Osteoblast (primary cell): ENCODE measurements at regions not wholly inside any gene's neighbourhood (a gene's known extent, or its start where the extent isn't known, plus 50 kb on each side); places are given as distances from the start of the nearest gene placed in this dataset.

Experiments used
- DNase-seq: peaks from one replicate; pipeline ENCODE4 v3.0.0; 2011; ENCODE audit warnings: low spot score, mixed read lengths; ENCODE audit not compliant: insufficient read length; ENCODE audit errors: missing footprints
- H2AFZ ChIP-seq: 2 replicates; pipeline ENCODE4 v1.6.0; 2011; ENCODE audit warnings: mild to moderate bottlenecking, low read length
- H3K27ac ChIP-seq: 2 replicates; pipeline ENCODE4 v1.5.1; 2011; ENCODE audit warnings: mild to moderate bottlenecking, low read depth, low read length, moderate library complexity
- H3K27me3 ChIP-seq: 2 replicates; pipeline ENCODE4 v1.6.0; 2012; ENCODE audit warnings: mild to moderate bottlenecking, control low read depth, inconsistent platforms, low read length, moderate library complexity; ENCODE audit not compliant: insufficient read depth
- H3K36me3 ChIP-seq: 2 replicates; pipeline ENCODE4 v1.5.1; 2011; ENCODE audit warnings: mild to moderate bottlenecking, low read length, control low read depth, moderate library complexity; ENCODE audit not compliant: insufficient read depth
- H3K4me1 ChIP-seq: 2 replicates; pipeline ENCODE4 v1.5.1; 2011; ENCODE audit warnings: mild to moderate bottlenecking, low read length, control low read depth, moderate library complexity; ENCODE audit not compliant: insufficient read depth
- H3K4me2 ChIP-seq: 2 replicates; pipeline ENCODE4 v1.6.0; 2011; ENCODE audit warnings: mild to moderate bottlenecking, low read length; ENCODE audit not compliant: insufficient read depth
- H3K4me3 ChIP-seq: fragments of 200-600 bp; sonication (generic); 3 replicates; pipeline ENCODE4 v1.5.1; 2012; ENCODE audit warnings: mild to moderate bottlenecking, low read length, inconsistent platforms; ENCODE audit not compliant: insufficient read depth
- H3K79me2 ChIP-seq: 2 replicates; pipeline ENCODE4 v1.6.0; 2012; ENCODE audit warnings: mild to moderate bottlenecking, low read length, control low read depth, inconsistent platforms; ENCODE audit not compliant: insufficient read depth
- H3K9me3 ChIP-seq: 2 replicates; pipeline ENCODE4 v1.5.1; 2011; ENCODE audit warnings: low read depth, low read length, control low read depth
- H4K20me1 ChIP-seq: 2 replicates; pipeline ENCODE4 v1.6.0; 2012; ENCODE audit warnings: mild to moderate bottlenecking, low read length, control low read depth; ENCODE audit not compliant: insufficient read depth
- TF ChIP-seq, protein P1 (sequence below): IDR thresholded peaks from 2 replicates; pipeline ENCODE4 v1.5.1; 2011; ENCODE audit warnings: mild to moderate bottlenecking, low read depth, low read length, moderate library complexity; ENCODE audit errors: extremely low read depth

DNA sequence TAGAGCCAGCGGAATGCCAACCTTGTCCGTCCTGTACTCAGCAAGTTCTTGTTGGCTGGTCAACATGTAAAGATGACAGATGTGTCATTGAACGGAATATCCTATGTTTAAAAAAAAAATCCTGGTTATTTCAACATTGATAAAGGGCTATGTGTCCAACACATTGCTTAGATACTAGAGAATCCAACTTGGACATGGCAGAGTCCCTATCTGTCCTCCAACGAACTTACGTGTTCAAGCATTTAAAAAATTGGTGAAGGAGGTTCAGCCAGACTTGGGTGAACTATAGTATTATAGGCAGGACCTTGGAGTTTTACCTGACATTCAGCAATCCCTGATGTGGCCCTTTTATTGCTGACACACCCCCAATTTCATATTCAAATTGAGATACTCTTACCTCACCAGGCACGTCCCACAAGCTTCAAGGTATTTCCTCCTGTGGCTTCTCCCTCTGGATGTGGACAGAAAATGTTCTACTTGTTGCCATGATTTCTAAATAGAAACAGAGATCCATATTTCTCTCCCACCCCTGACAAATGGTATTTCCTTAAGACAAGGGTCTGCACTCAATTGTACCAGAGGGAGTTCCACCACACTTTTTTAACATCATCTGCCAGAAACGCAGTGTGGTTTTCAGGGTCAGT lies 207.7 kb upstream of the TPM1 start:
- no peaks in the 10 kb centered on the region for H3K4me1 ChIP-seq
- H3K4me3 ChIP-seq = no peak overlapping the region
- H3K79me2 ChIP-seq = no peaks in the 10 kb centered on the region
- peaks cover 24% of the 10 kb centered on the region for H3K36me3 ChIP-seq
- no peak for DNase-seq
- H3K27ac ChIP-seq = no peak overlapping the region
- H3K9me3 ChIP-seq = no peaks in the 10 kb centered on the region
- TF ChIP-seq, protein P1, sequence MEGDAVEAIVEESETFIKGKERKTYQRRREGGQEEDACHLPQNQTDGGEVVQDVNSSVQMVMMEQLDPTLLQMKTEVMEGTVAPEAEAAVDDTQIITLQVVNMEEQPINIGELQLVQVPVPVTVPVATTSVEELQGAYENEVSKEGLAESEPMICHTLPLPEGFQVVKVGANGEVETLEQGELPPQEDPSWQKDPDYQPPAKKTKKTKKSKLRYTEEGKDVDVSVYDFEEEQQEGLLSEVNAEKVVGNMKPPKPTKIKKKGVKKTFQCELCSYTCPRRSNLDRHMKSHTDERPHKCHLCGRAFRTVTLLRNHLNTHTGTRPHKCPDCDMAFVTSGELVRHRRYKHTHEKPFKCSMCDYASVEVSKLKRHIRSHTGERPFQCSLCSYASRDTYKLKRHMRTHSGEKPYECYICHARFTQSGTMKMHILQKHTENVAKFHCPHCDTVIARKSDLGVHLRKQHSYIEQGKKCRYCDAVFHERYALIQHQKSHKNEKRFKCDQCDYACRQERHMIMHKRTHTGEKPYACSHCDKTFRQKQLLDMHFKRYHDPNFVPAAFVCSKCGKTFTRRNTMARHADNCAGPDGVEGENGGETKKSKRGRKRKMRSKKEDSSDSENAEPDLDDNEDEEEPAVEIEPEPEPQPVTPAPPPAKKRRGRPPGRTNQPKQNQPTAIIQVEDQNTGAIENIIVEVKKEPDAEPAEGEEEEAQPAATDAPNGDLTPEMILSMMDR = no peak
- no peak overlapping the region for H3K4me2 ChIP-seq
- no peak overlapping the region for H2AFZ ChIP-seq
- no peaks in the 10 kb centered on the region for H3K27me3 ChIP-seq
- no peaks in the 10 kb centered on the region for H4K20me1 ChIP-seq

DNA sequence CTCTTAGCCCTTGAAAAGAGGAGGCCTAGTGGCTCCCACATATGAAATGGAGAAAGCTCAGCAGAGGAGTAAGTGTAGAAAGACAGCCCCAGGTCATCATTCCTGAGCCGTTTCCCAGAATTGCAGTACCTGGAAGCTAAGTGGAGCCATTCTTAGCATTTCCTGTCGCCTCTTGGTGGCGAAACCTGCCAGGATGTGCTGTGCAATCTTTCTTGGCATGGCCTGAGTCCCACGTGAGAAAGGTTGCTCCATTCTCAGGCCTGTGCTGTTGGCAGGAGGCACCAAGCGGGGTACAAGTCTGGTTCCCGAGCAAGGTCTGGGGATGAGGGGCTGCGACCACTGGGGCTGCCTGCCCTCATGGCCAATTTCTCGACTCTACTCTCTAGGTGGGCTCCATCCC lies 207.2 kb upstream of the TPM1 start:
- Histone ChIP-seq H3K4me3 (no peak overlapping the region), H3K9me3 (no peaks in the 10 kb centered on the region), H2AFZ (no peak overlapping the region), H3K27me3 (no peaks in the 10 kb centered on the region), H3K4me1 (no peaks in the 10 kb centered on the region), H3K27ac (no peak overlapping the region), H3K79me2 (no peaks in the 10 kb centered on the region), H4K20me1 (no peaks in the 10 kb centered on the region), H3K4me2 (no peak overlapping the region), H3K36me3 (peaks cover 24% of the 10 kb centered on the region)
- DNase-seq = no peak
- TF ChIP-seq, protein P1 = no peak

DNA sequence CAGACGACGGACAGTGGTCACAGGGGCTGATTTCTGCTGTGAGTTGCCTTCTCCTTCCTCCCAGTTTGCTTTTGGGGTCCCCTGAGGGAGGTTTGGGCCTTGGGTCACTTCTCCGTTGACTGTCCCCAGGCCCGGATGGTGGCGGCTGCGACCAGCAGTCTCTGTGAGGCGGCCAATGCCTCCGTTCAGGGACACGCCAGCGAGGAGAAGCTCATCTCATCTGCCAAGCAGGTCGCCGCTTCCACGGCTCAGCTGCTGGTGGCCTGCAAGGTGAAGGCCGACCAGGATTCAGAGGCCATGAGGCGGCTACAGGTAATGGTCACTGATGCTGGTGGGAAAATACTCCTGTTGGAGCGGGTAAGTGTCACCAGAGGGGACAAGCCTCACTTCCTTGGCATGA lies 206.8 kb upstream of the TPM1 start:
- H3K27ac ChIP-seq = no peak overlapping the region
- peaks cover 28% of the 10 kb centered on the region for H3K36me3 ChIP-seq
- DNase-seq = no peak
- no peak overlapping the region for H3K4me2 ChIP-seq
- no peak overlapping the region for H2AFZ ChIP-seq
- H3K79me2 ChIP-seq = no peaks in the 10 kb centered on the region
- no peak overlapping the region for H3K4me3 ChIP-seq
- H3K4me1 ChIP-seq = peaks cover under 1% of the 10 kb centered on the region
- TF ChIP-seq, protein P1 = no peak
- H3K9me3 ChIP-seq = no peaks in the 10 kb centered on the region
- no peaks in the 10 kb centered on the region for H4K20me1 ChIP-seq
- no peaks in the 10 kb centered on the region for H3K27me3 ChIP-seq

DNA sequence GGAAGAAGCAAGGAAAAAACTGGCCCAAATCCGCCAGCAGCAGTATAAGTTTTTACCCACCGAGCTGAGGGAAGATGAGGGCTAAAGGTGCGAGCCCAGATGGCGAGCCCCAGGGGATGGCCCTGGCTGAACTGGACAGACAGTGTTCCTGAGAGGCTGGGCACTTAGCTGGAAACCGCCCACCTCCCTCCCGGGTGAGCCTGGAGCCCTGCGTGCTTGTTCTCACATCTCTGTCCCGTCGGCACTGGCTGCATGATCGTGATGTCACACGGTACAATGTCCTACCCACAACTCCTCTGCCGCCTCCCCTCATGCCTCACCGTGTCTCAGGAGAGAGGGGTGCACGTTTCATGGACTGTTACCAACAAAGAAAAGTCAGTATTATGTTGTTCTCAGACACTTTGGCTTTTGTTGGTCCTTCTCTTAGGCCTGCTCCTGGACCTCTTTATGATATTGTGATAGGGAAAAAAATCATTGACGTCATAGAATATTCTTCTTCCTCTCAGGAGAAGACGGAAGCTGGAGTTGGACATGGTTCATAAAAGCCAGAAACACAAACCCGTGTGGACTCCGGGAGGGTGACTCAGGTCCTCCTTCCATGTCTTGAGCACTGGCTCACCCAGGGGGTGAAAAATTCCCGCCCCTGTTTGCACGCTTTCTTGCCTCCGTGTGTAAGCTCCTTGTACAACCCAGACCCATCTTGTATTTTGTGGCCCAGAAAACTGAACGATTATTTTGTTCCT lies 201.8 kb upstream of the TPM1 start:
- Histone ChIP-seq H4K20me1 (no peaks in the 10 kb centered on the region), H3K27ac (no peak overlapping the region)
- TF ChIP-seq, protein P1 = no peak

More for the DNA sequence above, 201.8 kb upstream of the TPM1 start:
- no peaks in the 10 kb centered on the region for H3K79me2 ChIP-seq
- H3K4me2 ChIP-seq = no peak overlapping the region
- DNase-seq = peak; percentile 82
- H2AFZ ChIP-seq = peak overlapping the region; percentile 12
- peaks cover 22% of the 10 kb centered on the region for H3K36me3 ChIP-seq
- H3K4me3 ChIP-seq = no peak overlapping the region
- H3K9me3 ChIP-seq = no peaks in the 10 kb centered on the region
- H3K4me1 ChIP-seq = peaks cover 13% of the 10 kb centered on the region
- H3K27me3 ChIP-seq = no peaks in the 10 kb centered on the region
